Astrocyte (in vitro differentiated cells and primary cell): ENCODE measurements at regions not wholly inside any gene's neighbourhood (a gene's known extent, or its start where the extent isn't known, plus 50 kb on each side); places are given as distances from the start of the nearest gene placed in this dataset.

ENCODE experiments used
- CTCF ChIP-seq: IDR thresholded peaks from 2 replicates; pipeline ENCODE4 v1.5.1; 2011; ENCODE audit warnings: low read depth, mild to moderate bottlenecking, inconsistent platforms, low read length, moderate library complexity; ENCODE audit not compliant: insufficient read depth
- EZH2 ChIP-seq: IDR thresholded peaks from 2 replicates; pipeline ENCODE4 v1.6.1; 2012; ENCODE audit warnings: mild to moderate bottlenecking, low read length, inconsistent platforms; ENCODE audit not compliant: insufficient read depth

DNA sequence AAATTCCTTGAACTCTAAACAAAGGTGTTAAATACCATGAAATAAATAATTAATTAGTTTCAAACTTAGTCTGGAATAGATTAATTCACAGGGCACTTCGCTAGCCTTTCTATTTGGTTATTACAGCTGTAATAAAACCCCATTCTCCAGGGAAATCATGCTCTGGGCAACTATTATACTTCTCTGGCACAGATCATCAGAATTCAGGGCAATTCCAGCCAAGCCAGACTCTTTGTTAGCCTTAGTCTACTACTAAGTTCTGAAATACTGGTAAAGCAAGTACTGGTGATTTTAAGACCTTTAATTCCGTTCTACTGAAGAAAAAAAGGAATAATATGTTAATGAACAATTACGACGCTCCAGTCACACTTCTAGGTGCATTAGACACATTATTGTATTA lies 123.4 kb upstream of the PDE1A start:
- TF ChIP-seq CTCF (no peak), EZH2 (no peak)
